Cardiac muscle cell (in vitro differentiated cells and primary cell): ENCODE measurements at regions not wholly inside any gene's neighbourhood (a gene's known extent, or its start where the extent isn't known, plus 50 kb on each side); places are given as distances from the start of the nearest gene placed in this dataset.
A peak's percentile ranks its signal among the peaks of the same experiment; 100 is the strongest.

Experiments used
- DNase-seq, 2 donors: peaks; one replicate each; pipeline versions ENCODE4 v3.0.0 to v3.0.0-alpha.2; 2010 to 2017; ENCODE audit warnings: low read depth in 1 of 2, low spot score in 1 of 2
- H3K27ac ChIP-seq: fragments of 200-600 bp; sonication (generic); 2 replicates; pipeline ENCODE4 v1.5.1; 2016
- H3K27me3 ChIP-seq: fragments of 200-600 bp; sonication (generic); 2 replicates; pipeline ENCODE4 v1.6.0; 2016; ENCODE audit warnings: control low read depth
- H3K36me3 ChIP-seq: fragments of 200-600 bp; sonication (generic); 2 replicates; pipeline ENCODE4 v1.5.1; 2016; ENCODE audit warnings: control low read depth
- H3K4me1 ChIP-seq: fragments of 200-600 bp; sonication (generic); 2 replicates; pipeline ENCODE4 v1.8.1; 2017; ENCODE audit warnings: low read depth, mild to moderate bottlenecking, mixed run types
- H3K4me3 ChIP-seq: fragments of 200-600 bp; sonication (generic); 2 replicates; pipeline ENCODE4 v1.5.1; 2016; ENCODE audit warnings: mild to moderate bottlenecking
- H3K9me3 ChIP-seq: fragments of 200-600 bp; sonication (generic); 2 replicates; pipeline ENCODE4 v1.5.1; 2017; ENCODE audit warnings: low read depth, mild to moderate bottlenecking, control low read depth
- TF ChIP-seq, protein P1 (sequence below): IDR thresholded peaks from 2 replicates; pipeline ENCODE4 v1.5.1; 2012; ENCODE audit warnings: low read depth, mild to moderate bottlenecking, low read length

DNA sequence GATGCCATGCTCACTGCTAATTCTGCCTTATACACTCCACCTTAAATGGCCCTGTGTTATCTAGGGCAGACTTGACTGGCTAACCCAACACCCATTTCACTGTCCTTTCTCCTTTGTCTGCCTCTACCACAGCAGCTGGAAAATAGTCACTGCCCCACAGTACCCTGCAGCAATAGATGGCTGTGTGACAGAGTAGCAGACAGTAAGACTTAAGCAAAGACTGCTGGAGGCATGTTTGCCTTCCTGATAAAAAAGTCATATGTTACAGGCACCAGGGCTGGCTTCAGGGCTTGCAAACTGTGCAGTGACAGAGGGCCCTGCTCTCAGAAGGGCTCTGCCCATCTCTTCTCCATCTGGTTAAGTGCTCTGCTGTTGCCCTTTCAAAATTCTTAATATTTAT lies 332.6 kb upstream of the GHITM start:
- Histone ChIP-seq H3K27ac (no peak overlapping the region), H3K27me3 (no peaks in the 10 kb centered on the region), H3K4me3 (no peak overlapping the region), H3K9me3 (no peaks in the 10 kb centered on the region), H3K36me3 (no peaks in the 10 kb centered on the region), H3K4me1 (no peaks in the 10 kb centered on the region)
- no peak for DNase-seq
- TF ChIP-seq, protein P1, sequence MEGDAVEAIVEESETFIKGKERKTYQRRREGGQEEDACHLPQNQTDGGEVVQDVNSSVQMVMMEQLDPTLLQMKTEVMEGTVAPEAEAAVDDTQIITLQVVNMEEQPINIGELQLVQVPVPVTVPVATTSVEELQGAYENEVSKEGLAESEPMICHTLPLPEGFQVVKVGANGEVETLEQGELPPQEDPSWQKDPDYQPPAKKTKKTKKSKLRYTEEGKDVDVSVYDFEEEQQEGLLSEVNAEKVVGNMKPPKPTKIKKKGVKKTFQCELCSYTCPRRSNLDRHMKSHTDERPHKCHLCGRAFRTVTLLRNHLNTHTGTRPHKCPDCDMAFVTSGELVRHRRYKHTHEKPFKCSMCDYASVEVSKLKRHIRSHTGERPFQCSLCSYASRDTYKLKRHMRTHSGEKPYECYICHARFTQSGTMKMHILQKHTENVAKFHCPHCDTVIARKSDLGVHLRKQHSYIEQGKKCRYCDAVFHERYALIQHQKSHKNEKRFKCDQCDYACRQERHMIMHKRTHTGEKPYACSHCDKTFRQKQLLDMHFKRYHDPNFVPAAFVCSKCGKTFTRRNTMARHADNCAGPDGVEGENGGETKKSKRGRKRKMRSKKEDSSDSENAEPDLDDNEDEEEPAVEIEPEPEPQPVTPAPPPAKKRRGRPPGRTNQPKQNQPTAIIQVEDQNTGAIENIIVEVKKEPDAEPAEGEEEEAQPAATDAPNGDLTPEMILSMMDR = no peak

DNA sequence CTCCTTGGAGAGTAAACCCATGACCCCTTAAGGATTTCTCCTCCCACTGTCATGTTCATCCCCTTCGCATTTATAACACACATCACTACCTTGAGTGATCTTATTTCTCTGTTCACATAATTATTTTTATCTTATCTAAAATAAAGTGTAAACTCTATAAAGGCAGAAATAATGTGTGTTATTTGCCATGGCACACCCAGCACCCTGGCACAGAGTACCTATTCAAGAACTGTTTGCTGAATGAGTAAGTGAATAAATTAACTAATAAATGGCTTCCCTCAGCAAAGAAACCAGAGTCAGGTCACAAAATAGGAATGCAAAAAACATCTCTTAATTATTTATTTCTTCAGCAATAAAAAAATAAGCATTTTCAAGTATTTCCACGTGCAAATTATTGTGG lies 330.3 kb upstream of the GHITM start:
- no peaks in the 10 kb centered on the region for H3K9me3 ChIP-seq
- H3K36me3 ChIP-seq = no peaks in the 10 kb centered on the region
- TF ChIP-seq, protein P1 = no peak
- H3K27ac ChIP-seq = no peak overlapping the region
- H3K27me3 ChIP-seq = no peaks in the 10 kb centered on the region
- H3K4me1 ChIP-seq = no peaks in the 10 kb centered on the region
- H3K4me3 ChIP-seq = no peak overlapping the region
- DNase-seq = no peak

DNA sequence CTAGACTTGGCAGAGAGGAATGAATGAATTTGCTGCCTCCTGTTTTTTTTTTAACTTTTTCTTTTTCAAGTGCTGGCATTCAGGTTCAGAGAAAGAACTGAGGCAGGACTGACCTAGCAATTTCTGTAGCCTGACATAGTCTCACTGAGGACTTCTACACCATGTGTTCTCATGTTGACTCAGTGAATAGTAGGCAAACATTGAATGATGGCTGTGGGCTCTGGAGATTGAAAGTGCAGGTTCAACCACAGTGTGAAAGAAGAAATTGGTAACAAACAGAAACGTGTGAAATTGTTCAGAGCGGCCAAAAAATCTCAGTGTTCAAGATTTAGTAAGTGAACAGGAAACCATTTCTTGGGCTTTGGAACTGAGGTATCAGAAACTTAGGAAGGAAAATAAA lies 322.4 kb upstream of the GHITM start:
- TF ChIP-seq, protein P1 = no peak
- Histone ChIP-seq H3K9me3 (no peaks in the 10 kb centered on the region), H3K4me3 (no peak overlapping the region), H3K36me3 (no peaks in the 10 kb centered on the region), H3K4me1 (no peaks in the 10 kb centered on the region), H3K27me3 (no peaks in the 10 kb centered on the region), H3K27ac (no peak overlapping the region)
- no peak for DNase-seq

DNA sequence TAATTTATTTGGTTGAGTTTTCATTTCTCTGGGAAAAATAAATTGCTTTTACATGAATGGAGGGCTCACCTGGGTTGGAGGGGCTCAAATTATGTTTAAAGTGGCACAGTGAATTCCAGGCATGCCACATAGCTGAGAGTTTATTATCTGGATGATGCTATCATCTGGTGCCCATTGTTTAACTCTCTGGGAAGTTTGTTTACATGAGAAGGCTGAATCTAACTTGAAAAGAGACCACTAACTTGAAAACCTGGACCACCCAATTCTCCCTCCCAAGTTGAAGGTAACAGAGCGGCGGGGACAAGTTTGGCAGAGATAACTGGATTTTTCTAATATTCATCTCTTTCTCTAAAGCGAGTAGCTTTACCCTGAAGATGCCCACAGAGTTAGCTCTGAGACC lies 321.5 kb upstream of the GHITM start:
- H3K27me3 ChIP-seq = no peaks in the 10 kb centered on the region
- no peak overlapping the region for H3K27ac ChIP-seq
- H3K36me3 ChIP-seq = no peaks in the 10 kb centered on the region
- DNase-seq = no peak
- no peak overlapping the region for H3K4me3 ChIP-seq
- TF ChIP-seq, protein P1 = no peak
- no peaks in the 10 kb centered on the region for H3K9me3 ChIP-seq
- H3K4me1 ChIP-seq = no peaks in the 10 kb centered on the region

DNA sequence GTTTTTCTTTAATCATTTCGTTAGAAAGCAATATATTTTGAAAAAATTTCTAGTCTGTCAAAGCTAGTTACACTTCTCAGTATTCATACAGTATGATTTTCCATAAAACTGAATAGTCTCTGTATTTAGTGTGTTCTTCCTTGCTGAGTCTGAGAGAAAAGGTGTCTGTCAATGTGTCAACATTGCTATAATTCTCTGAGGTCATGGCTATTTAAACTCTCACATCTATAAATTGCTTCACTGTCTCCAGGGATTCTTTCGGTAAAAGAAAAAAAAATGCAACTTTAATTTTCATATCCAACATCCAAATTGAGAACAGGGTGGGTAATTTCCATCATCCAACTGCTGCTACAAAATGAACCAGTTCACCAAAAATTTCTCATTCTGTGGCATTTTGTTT lies 319.7 kb upstream of the GHITM start:
- no peak overlapping the region for H3K4me3 ChIP-seq
- no peaks in the 10 kb centered on the region for H3K4me1 ChIP-seq
- no peak overlapping the region for H3K27ac ChIP-seq
- DNase-seq = no peak
- H3K36me3 ChIP-seq = no peaks in the 10 kb centered on the region
- TF ChIP-seq, protein P1 = no peak
- H3K27me3 ChIP-seq = no peaks in the 10 kb centered on the region
- H3K9me3 ChIP-seq = no peaks in the 10 kb centered on the region

DNA sequence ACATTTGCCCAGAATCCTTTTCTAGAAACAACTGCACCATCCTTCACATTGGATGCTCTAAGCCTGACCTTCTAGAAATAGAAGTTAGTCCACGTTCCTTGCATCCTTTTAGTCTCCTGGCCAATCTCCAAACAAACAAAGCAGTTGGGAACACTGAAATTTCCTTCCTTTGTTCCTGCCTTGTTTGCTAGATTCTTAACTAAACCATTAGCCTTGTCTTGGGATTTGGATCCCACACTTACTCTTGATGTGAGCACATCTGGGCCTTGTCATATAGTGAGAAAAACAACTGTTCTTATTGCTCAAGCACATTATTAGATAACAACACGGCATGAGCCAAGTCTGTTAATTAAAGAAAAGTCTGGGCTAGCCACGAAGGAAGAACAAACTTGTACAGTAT lies 319.3 kb upstream of the GHITM start:
- no peaks in the 10 kb centered on the region for H3K9me3 ChIP-seq
- DNase-seq = peak in 1 of 2 donors; percentile 60
- H3K36me3 ChIP-seq = no peaks in the 10 kb centered on the region
- H3K4me3 ChIP-seq = no peak overlapping the region
- H3K27ac ChIP-seq = no peak overlapping the region
- no peaks in the 10 kb centered on the region for H3K4me1 ChIP-seq
- TF ChIP-seq, protein P1 = no peak
- no peaks in the 10 kb centered on the region for H3K27me3 ChIP-seq
